HepG2 (cell line): ENCODE measurements at regions not wholly inside any gene's neighbourhood (a gene's known extent, or its start where the extent isn't known, plus 50 kb on each side); places are given as distances from the start of the nearest gene placed in this dataset.

Source experiments
- ATAC-seq: fragments of 200-7000 bp; cut with Tn5 transposase; 3 replicates; pipeline ENCODE4 v1.9.1; 2020; ENCODE audit warnings: mild to moderate bottlenecking, moderate library complexity
- BruUV-seq: library from RNA; stranded (reverse); fragments of 400-500 nt; replicated peaks from 2 replicates; lab custom pipeline; 2021; lab: Mats Ljungman, UMichigan
- CTCF ChIA-PET: fragments of 300-600 bp; formaldehyde crosslinking; extraction: SDS; loops from one replicate; lab custom pipeline; 2021; ENCODE audit warnings: low total read pairs, inconsistent platforms, low intra/inter-chr PET ratio; lab: Yijun Ruan, JAX
- POLR2A ChIA-PET: fragments of 350-600 bp; sonication (Branson Sonifier 250); formaldehyde crosslinking; loops from one replicate; lab custom pipeline; 2020; ENCODE audit warnings: antibody characterized with exemption, inconsistent platforms; lab: Yijun Ruan, JAX
- DNase-seq: peaks from one replicate; pipeline ENCODE4 v3.0.0-alpha.2; 2015; ENCODE audit warnings: low spot score
- FAIRE-seq: peaks from 3 replicates; lab custom pipeline; 2011; peaks lifted over from hg19 to GRCh38; lab: Jason Lieb, UNC
- H2AFZ ChIP-seq: one replicate; pipeline ENCODE4 v1.6.1; 2011; ENCODE audit warnings: low read length, inconsistent platforms
- H3K27ac ChIP-seq: fragments of 300-600 bp; 3 replicates; pipeline ENCODE4 v1.8.0; 2011; ENCODE audit warnings: mixed run types, mild to moderate bottlenecking, mixed read lengths, low read length, inconsistent platforms; ENCODE audit not compliant: insufficient read depth; ENCODE audit errors: extremely low read length
- H3K27me3 ChIP-seq, 2 experiments: fragments of 200-600 bp in 1 of 2; 2 replicates in 1 of 2; 3 replicates in 1 of 2; pipeline versions ENCODE4 v1.6.0 to v1.8.0; 2011; ENCODE audit warnings: low read length in 2 of 2, mild to moderate bottlenecking in 2 of 2, moderate library complexity in 2 of 2, inconsistent platforms in 1 of 2; ENCODE audit not compliant: insufficient read depth in 2 of 2, control insufficient read depth in 1 of 2
- H3K36me3 ChIP-seq, 2 experiments: fragments of 200-600 bp in 1 of 2; replicated peaks in 1 of 2; 2 replicates in 1 of 2; 3 replicates in 1 of 2; pipeline versions ENCODE4 v1.5.1 to v1.8.0; 2011; ENCODE audit warnings: low read length in 2 of 2, inconsistent platforms in 1 of 2; ENCODE audit not compliant: insufficient read depth in 2 of 2, control insufficient read depth in 1 of 2
- H3K4me1 ChIP-seq: 2 replicates; pipeline ENCODE4 v1.5.1; 2012; ENCODE audit warnings: low read length, inconsistent platforms; ENCODE audit not compliant: insufficient read depth
- H3K4me2 ChIP-seq: 2 replicates; pipeline ENCODE4 v1.6.0; 2011; ENCODE audit warnings: low read depth, low read length, inconsistent platforms
- H3K4me3 ChIP-seq, 3 experiments: fragments of 200-600 bp in 1 of 3; sonication (generic), shearing (Covaris generic) in 1 of 3; replicated peaks in 1 of 3; 2 replicates each; pipeline ENCODE4 v1.5.1; 2011 to 2016; ENCODE audit warnings: low read length in 3 of 3, inconsistent platforms in 2 of 3, low read depth in 2 of 3, mild to moderate bottlenecking in 2 of 3, control low read depth in 1 of 3, mixed read lengths in 1 of 3; ENCODE audit not compliant: insufficient read depth in 1 of 3
- H3K79me2 ChIP-seq: one replicate; pipeline ENCODE4 v1.6.1; 2011; ENCODE audit warnings: low read length, inconsistent platforms; ENCODE audit not compliant: insufficient read depth
- H3K9ac ChIP-seq: 2 replicates; pipeline ENCODE4 v1.6.0; 2011; ENCODE audit warnings: mild to moderate bottlenecking, low read depth, low read length, inconsistent platforms; ENCODE audit not compliant: insufficient read depth
- H3K9me3 ChIP-seq: 2 replicates; pipeline ENCODE4 v1.5.1; 2012; ENCODE audit warnings: mild to moderate bottlenecking, low read length
- H4K20me1 ChIP-seq: 2 replicates; pipeline ENCODE4 v1.6.0; 2011; ENCODE audit warnings: inconsistent platforms, mild to moderate bottlenecking, low read length, moderate library complexity; ENCODE audit not compliant: insufficient read depth
- MEF2D ChIP-seq: sonication (generic); formaldehyde crosslinking; IDR thresholded peaks from 2 replicates; pipeline ENCODE4 v1.5.1; 2020; ENCODE audit warnings: mild to moderate bottlenecking, missing genetic modification reagents
- RARG ChIP-seq: sonication (generic); formaldehyde crosslinking; IDR thresholded peaks from 2 replicates; pipeline ENCODE4 v1.4.0; 2020; ENCODE audit warnings: low read depth, mild to moderate bottlenecking, missing genetic modification reagents
- SATB2 ChIP-seq: sonication (generic); formaldehyde crosslinking; IDR thresholded peaks from 2 replicates; pipeline ENCODE4 v1.5.0; 2020; ENCODE audit warnings: missing genetic modification reagents
- TAF15 ChIP-seq: fragments of 200-400 bp; formaldehyde crosslinking; IDR thresholded peaks from one replicate; pipeline ENCODE4 v1.6.1; 2018; ENCODE audit warnings: mild to moderate bottlenecking, low read depth, low read length; ENCODE audit not compliant: poor library complexity, severe bottlenecking
- ZNF773 ChIP-seq: sonication (generic); formaldehyde crosslinking; IDR thresholded peaks from 2 replicates; pipeline ENCODE4 v1.4.0; 2020; ENCODE audit warnings: missing genetic modification reagents, borderline replicate concordance
- ZNF83 ChIP-seq: sonication (generic); formaldehyde crosslinking; IDR thresholded peaks from 2 replicates; pipeline ENCODE4 v1.4.0; 2020; ENCODE audit warnings: missing genetic modification reagents, mild to moderate bottlenecking, borderline replicate concordance
- WGBS: methylation state at CpG from one replicate; pipeline ENCODE4 v1.1.6; 2017; ENCODE audit warnings: low lambda C conversion rate; 5-methylcytosine and 5-hydroxymethylcytosine counted together
- in situ Hi-C: cut with HindIII; loops from 2 replicates; pipeline ENCODE4 v1.10.0; 2017; ENCODE audit warnings: low pct_unique_long_range_greater_than_20kb; ENCODE audit not compliant: extremely low pct_ligation_motif_present
- intact Hi-C: fragments of 100-400 bp; cut with micrococcal nuclease; formaldehyde crosslinking; loops from one replicate; pipeline ENCODE4 v1.10.0; 2022; ENCODE audit not compliant: unreplicated experiment
- TF ChIP-seq, protein P1 (sequence below): IDR thresholded peaks from 2 replicates; pipeline ENCODE4 v1.6.1; 2018; ENCODE audit warnings: missing genetic modification reagents, mild to moderate bottlenecking, missing compliant biosample characterization
- TF ChIP-seq, protein P2 (sequence below): sonication (generic); formaldehyde crosslinking; IDR thresholded peaks from 2 replicates; pipeline ENCODE4 v1.4.0; 2020; ENCODE audit warnings: missing genetic modification reagents
- TF ChIP-seq, protein P3 (sequence below): sonication (generic); formaldehyde crosslinking; IDR thresholded peaks from 2 replicates; pipeline ENCODE4 v1.4.0; 2020; ENCODE audit warnings: mild to moderate bottlenecking, missing genetic modification reagents
- TF ChIP-seq, protein P4 (sequence below): sonication (generic); formaldehyde crosslinking; IDR thresholded peaks from 2 replicates; pipeline ENCODE4 v1.4.0; 2020; ENCODE audit warnings: missing genetic modification reagents
- TF ChIP-seq, protein P5 (sequence below): sonication (generic); formaldehyde crosslinking; conservative IDR thresholded peaks from 2 replicates; pipeline ENCODE4 v1.4.0; 2020; ENCODE audit warnings: missing genetic modification reagents
- TF ChIP-seq, protein P6 (sequence below): conservative IDR thresholded peaks from 2 replicates; pipeline ENCODE4 v1.6.1; 2018; ENCODE audit warnings: missing genetic modification reagents

DNA sequence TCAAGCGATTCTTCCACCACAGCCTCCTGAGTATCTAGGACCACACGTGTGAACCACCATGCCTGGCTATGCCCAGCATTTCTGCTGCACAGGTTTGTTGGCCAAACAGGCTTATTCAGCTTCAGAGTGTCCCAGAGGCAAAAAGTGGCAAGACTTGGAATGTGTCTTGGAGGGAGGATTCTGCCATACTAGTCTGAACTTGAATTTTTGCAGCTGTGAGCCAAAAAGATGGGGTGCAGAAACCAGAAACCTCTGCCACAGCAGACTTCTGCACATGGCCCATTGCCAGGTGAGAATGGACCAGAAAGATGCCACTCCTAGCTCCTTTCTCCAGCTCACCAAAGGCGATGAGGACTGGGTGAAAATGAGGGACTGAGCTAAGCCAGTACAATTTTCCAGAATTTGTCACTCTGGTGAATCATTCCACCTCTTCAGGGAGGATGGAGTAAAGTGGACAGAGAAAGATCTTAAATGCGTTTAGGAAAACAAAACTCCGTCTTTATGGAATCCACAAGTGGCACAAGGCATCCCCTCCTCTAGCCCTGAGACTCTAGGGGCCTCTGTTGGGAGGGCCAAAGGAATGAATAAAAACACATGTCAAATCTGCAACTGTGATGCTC, 369.1 kb upstream of the CLNK start (continued):
- no peak for TF ChIP-seq SATB2 (CRISPR knock-in tag)
- TF ChIP-seq, protein P1, sequence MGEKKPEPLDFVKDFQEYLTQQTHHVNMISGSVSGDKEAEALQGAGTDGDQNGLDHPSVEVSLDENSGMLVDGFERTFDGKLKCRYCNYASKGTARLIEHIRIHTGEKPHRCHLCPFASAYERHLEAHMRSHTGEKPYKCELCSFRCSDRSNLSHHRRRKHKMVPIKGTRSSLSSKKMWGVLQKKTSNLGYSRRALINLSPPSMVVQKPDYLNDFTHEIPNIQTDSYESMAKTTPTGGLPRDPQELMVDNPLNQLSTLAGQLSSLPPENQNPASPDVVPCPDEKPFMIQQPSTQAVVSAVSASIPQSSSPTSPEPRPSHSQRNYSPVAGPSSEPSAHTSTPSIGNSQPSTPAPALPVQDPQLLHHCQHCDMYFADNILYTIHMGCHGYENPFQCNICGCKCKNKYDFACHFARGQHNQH, result no peak

DNA sequence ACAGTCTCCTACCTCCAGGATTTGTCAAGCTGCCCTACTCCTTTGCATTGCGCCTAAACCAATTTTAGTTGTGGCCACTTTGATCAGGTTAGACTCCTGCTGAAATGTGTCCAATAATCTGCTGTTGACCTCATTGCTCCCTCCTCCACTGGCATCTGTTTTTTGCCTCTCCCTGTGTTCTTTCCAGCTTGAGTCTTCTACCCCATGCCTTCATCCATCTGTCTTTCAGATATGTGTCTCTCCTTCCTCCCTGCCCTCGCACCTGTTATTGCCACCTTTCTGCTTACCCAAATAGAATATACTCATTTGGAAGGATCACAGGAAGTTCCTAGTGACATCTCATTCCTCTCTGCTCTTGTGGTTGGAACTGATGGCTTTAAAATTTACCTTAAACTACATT, 366.6 kb upstream of the CLNK start:
- H2AFZ ChIP-seq, result no peak overlapping the region
- H4K20me1 ChIP-seq, result no peaks in the 10 kb centered on the region
- H3K9ac ChIP-seq, result no peak overlapping the region
- H3K4me2 ChIP-seq, result no peak overlapping the region
- no peaks in the 10 kb centered on the region for H3K36me3 ChIP-seq
- H3K27ac ChIP-seq, result no peak overlapping the region
- ATAC-seq (no peak), FAIRE-seq (no peak), DNase-seq (no peak)
- H3K4me1 ChIP-seq, result no peaks in the 10 kb centered on the region
- H3K4me3 ChIP-seq, result no peak overlapping the region
- no peaks in the 10 kb centered on the region for H3K79me2 ChIP-seq
- no TSS peak for BruUV-seq
- intact Hi-C loops, result no loop called here
- ChIA-PET CTCF (no interaction called here), POLR2A (no interaction called here)
- in situ Hi-C loops, result no loop called here
- H3K9me3 ChIP-seq, result peaks cover 36% of the 10 kb centered on the region; the same call in 1 of the 2 replicates
- H3K27me3 ChIP-seq, result no peaks in the 10 kb centered on the region
- WGBS, result 6% methylated on average over 2 of the region's 2 CpGs
- TF ChIP-seq ZNF83 (CRISPR knock-in tag) (no peak), ZNF773 (CRISPR knock-in tag) (no peak), RARG (no peak), TAF15 (no peak), MEF2D (CRISPR knock-in tag) (no peak)
- TF ChIP-seq, protein P2, sequence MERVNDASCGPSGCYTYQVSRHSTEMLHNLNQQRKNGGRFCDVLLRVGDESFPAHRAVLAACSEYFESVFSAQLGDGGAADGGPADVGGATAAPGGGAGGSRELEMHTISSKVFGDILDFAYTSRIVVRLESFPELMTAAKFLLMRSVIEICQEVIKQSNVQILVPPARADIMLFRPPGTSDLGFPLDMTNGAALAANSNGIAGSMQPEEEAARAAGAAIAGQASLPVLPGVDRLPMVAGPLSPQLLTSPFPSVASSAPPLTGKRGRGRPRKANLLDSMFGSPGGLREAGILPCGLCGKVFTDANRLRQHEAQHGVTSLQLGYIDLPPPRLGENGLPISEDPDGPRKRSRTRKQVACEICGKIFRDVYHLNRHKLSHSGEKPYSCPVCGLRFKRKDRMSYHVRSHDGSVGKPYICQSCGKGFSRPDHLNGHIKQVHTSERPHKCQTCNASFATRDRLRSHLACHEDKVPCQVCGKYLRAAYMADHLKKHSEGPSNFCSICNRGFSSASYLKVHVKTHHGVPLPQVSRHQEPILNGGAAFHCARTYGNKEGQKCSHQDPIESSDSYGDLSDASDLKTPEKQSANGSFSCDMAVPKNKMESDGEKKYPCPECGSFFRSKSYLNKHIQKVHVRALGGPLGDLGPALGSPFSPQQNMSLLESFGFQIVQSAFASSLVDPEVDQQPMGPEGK (CRISPR knock-in tag), result no peak
- TF ChIP-seq, protein P3, sequence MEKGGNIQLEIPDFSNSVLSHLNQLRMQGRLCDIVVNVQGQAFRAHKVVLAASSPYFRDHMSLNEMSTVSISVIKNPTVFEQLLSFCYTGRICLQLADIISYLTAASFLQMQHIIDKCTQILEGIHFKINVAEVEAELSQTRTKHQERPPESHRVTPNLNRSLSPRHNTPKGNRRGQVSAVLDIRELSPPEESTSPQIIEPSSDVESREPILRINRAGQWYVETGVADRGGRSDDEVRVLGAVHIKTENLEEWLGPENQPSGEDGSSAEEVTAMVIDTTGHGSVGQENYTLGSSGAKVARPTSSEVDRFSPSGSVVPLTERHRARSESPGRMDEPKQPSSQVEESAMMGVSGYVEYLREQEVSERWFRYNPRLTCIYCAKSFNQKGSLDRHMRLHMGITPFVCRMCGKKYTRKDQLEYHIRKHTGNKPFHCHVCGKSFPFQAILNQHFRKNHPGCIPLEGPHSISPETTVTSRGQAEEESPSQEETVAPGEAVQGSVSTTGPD, result no peak
- TF ChIP-seq, protein P4, sequence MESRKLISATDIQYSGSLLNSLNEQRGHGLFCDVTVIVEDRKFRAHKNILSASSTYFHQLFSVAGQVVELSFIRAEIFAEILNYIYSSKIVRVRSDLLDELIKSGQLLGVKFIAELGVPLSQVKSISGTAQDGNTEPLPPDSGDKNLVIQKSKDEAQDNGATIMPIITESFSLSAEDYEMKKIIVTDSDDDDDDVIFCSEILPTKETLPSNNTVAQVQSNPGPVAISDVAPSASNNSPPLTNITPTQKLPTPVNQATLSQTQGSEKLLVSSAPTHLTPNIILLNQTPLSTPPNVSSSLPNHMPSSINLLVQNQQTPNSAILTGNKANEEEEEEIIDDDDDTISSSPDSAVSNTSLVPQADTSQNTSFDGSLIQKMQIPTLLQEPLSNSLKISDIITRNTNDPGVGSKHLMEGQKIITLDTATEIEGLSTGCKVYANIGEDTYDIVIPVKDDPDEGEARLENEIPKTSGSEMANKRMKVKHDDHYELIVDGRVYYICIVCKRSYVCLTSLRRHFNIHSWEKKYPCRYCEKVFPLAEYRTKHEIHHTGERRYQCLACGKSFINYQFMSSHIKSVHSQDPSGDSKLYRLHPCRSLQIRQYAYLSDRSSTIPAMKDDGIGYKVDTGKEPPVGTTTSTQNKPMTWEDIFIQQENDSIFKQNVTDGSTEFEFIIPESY (CRISPR knock-in tag), result no peak
- TF ChIP-seq, protein P5, sequence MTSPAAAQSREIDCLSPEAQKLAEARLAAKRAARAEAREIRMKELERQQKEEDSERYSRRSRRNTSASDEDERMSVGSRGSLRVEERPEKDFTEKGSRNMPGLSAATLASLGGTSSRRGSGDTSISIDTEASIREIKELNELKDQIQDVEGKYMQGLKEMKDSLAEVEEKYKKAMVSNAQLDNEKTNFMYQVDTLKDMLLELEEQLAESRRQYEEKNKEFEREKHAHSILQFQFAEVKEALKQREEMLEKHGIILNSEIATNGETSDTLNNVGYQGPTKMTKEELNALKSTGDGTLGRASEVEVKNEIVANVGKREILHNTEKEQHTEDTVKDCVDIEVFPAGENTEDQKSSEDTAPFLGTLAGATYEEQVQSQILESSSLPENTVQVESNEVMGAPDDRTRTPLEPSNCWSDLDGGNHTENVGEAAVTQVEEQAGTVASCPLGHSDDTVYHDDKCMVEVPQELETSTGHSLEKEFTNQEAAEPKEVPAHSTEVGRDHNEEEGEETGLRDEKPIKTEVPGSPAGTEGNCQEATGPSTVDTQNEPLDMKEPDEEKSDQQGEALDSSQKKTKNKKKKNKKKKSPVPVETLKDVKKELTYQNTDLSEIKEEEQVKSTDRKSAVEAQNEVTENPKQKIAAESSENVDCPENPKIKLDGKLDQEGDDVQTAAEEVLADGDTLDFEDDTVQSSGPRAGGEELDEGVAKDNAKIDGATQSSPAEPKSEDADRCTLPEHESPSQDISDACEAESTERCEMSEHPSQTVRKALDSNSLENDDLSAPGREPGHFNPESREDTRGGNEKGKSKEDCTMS, result no peak
- TF ChIP-seq, protein P6, sequence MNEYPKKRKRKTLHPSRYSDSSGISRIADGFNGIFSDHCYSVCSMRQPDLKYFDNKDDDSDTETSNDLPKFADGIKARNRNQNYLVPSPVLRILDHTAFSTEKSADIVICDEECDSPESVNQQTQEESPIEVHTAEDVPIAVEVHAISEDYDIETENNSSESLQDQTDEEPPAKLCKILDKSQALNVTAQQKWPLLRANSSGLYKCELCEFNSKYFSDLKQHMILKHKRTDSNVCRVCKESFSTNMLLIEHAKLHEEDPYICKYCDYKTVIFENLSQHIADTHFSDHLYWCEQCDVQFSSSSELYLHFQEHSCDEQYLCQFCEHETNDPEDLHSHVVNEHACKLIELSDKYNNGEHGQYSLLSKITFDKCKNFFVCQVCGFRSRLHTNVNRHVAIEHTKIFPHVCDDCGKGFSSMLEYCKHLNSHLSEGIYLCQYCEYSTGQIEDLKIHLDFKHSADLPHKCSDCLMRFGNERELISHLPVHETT (CRISPR knock-in tag), result no peak
